Natural killer cell (primary cell): ENCODE measurements at regions not wholly inside any gene's neighbourhood (a gene's known extent, or its start where the extent isn't known, plus 50 kb on each side); places are given as distances from the start of the nearest gene placed in this dataset.

ENCODE experiments used
- ATAC-seq, 3 donors: fragments of 150-1000 bp in 2 of 3; fragments of 200-7000 bp in 1 of 3; cut with Tn5 transposase; 1 replicate in 1 of 3; 2 replicates in 2 of 3; pipeline ENCODE4 v1.10.0; 2021; ENCODE audit warnings: mild to moderate bottlenecking in 2 of 3, moderate library complexity in 2 of 3
- DNase-seq, 2 donors: peaks; one replicate each; pipeline versions ENCODE4 v3.0.0 to v3.0.0-alpha.2; 2013 to 2021; ENCODE audit warnings: mixed read lengths in 1 of 2
- H3K27ac ChIP-seq: one replicate; pipeline ENCODE4 v1.5.1; 2013; ENCODE audit warnings: mild to moderate bottlenecking, low read length
- H3K27me3 ChIP-seq: one replicate; pipeline ENCODE4 v1.6.1; 2013; ENCODE audit warnings: low read length; ENCODE audit not compliant: control insufficient read depth, insufficient read depth
- H3K36me3 ChIP-seq: one replicate; pipeline ENCODE4 v1.6.1; 2013; ENCODE audit warnings: low read length; ENCODE audit not compliant: control insufficient read depth, insufficient read depth
- H3K4me1 ChIP-seq: one replicate; pipeline ENCODE4 v1.6.1; 2013; ENCODE audit warnings: low read length; ENCODE audit not compliant: control insufficient read depth, insufficient read depth
- H3K4me3 ChIP-seq: one replicate; pipeline ENCODE4 v1.5.1; 2013; ENCODE audit warnings: low read length
- H3K9me3 ChIP-seq: one replicate; pipeline ENCODE4 v1.6.1; 2013; ENCODE audit warnings: low read length; ENCODE audit not compliant: control insufficient read depth, insufficient read depth
- H3K27ac Mint-ChIP-seq, 2 donors: one replicate each; pipeline ENCODE4 v1.8.0; 2022; ENCODE audit warnings: mild to moderate bottlenecking in 2 of 2, mixed read lengths in 2 of 2, moderate library complexity in 1 of 2
- H3K27me3 Mint-ChIP-seq, 2 donors: one replicate each; pipeline ENCODE4 v1.8.0; 2022; ENCODE audit warnings: low read depth in 2 of 2, mixed read lengths in 2 of 2
- H3K36me3 Mint-ChIP-seq: one replicate; pipeline ENCODE4 v1.8.0; 2022; ENCODE audit warnings: mixed read lengths
- H3K4me1 Mint-ChIP-seq, 2 donors: one replicate each; pipeline ENCODE4 v1.8.0; 2022; ENCODE audit warnings: mixed read lengths in 2 of 2
- H3K4me3 Mint-ChIP-seq: one replicate; pipeline ENCODE4 v1.8.0; 2022; ENCODE audit warnings: mild to moderate bottlenecking, moderate library complexity, mixed read lengths
- H3K9me3 Mint-ChIP-seq, 2 donors: one replicate each; pipeline ENCODE4 v1.8.0; 2022; ENCODE audit warnings: mixed read lengths in 2 of 2
- WGBS: methylation state at CpG from one replicate; pipeline ENCODE4 v1.1.7; 2013; ENCODE audit warnings: missing lambda C conversion rate; ENCODE audit not compliant: insufficient coverage; 5-methylcytosine and 5-hydroxymethylcytosine counted together
- intact Hi-C: fragments of 100-400 bp; cut with micrococcal nuclease; formaldehyde crosslinking; loops from one replicate; pipeline ENCODE4 v1.14.2; 2022
- TF ChIP-seq, protein P1 (sequence below): fragments of 200-600 bp; IDR thresholded peaks from one replicate; pipeline ENCODE4 v1.8.0; 2022; ENCODE audit warnings: antibody characterized with exemption

DNA sequence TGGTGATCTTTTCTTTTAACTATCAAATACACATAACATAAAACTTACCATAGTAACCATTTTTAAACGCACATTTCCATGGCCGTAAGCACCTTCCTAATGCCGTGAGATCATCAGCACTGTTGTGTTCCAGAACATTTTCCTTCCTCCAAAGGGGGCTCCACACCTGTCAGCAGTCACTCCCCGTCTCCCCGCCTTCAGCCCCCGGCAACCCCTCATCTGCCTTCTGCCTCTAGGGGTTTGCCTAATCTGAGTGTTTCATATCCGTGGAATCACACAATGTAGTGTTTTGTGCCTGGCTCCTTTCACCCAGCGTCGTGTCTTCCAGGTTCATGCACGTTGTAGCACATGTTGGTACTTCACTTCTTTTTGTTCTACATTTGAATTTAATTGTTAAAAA is 350.1 kb upstream of the TNRC6C start:
- whole genome bisulfite sequencing, result 96% methylated on average over 7 of the region's 10 CpGs
- Histone ChIP-seq H3K4me1 (peaks cover 21% of the 10 kb centered on the region), H3K27ac (no peak overlapping the region), H3K27me3 (no peaks in the 10 kb centered on the region), H3K36me3 (no peaks in the 10 kb centered on the region), H3K9me3 (no peaks in the 10 kb centered on the region), H3K4me3 (no peak overlapping the region)
- Mint-ChIP-seq H3K27me3 (no peaks in the 10 kb centered on the region), H3K4me3 (no peak overlapping the region), H3K9me3 (no peaks in the 10 kb centered on the region), H3K27ac (no peak overlapping the region), H3K36me3 (no peaks in the 10 kb centered on the region), H3K4me1 (peaks cover 25 to 32% of the 10 kb centered on the region in 2 donors)
- no peak for ATAC-seq
- intact Hi-C loops, result no loop called here
- no peak for DNase-seq
- TF ChIP-seq, protein P1, sequence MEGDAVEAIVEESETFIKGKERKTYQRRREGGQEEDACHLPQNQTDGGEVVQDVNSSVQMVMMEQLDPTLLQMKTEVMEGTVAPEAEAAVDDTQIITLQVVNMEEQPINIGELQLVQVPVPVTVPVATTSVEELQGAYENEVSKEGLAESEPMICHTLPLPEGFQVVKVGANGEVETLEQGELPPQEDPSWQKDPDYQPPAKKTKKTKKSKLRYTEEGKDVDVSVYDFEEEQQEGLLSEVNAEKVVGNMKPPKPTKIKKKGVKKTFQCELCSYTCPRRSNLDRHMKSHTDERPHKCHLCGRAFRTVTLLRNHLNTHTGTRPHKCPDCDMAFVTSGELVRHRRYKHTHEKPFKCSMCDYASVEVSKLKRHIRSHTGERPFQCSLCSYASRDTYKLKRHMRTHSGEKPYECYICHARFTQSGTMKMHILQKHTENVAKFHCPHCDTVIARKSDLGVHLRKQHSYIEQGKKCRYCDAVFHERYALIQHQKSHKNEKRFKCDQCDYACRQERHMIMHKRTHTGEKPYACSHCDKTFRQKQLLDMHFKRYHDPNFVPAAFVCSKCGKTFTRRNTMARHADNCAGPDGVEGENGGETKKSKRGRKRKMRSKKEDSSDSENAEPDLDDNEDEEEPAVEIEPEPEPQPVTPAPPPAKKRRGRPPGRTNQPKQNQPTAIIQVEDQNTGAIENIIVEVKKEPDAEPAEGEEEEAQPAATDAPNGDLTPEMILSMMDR, result no peak

GRCh38 chr17:77609553-77610517 is 348.7 kb upstream of the TNRC6C start:
- H3K27me3 ChIP-seq, result no peaks in the 10 kb centered on the region
- Mint-ChIP-seq H3K9me3 (no peaks in the 10 kb centered on the region), H3K36me3 (no peaks in the 10 kb centered on the region), H3K4me1 (peaks cover 25 to 32% of the 10 kb centered on the region in 2 donors), H3K27me3 (peaks cover 0 to 4% of the 10 kb centered on the region in 2 donors), H3K27ac (peak overlapping the region; percentile 62 to 87), H3K4me3 (peak overlapping the region; percentile 87)
- no peaks in the 10 kb centered on the region for H3K9me3 ChIP-seq
- peak overlapping the region; percentile 20 for H3K4me3 ChIP-seq
- peaks cover 21% of the 10 kb centered on the region for H3K4me1 ChIP-seq
- intact Hi-C loops, result no loop called here
- TF ChIP-seq, protein P1, result no peak
- H3K27ac ChIP-seq, result peak overlapping the region; percentile 32
- 54% methylated on average over 25 of the region's 26 CpGs for WGBS
- no peaks in the 10 kb centered on the region for H3K36me3 ChIP-seq
- peak; percentile 18 to 84 for DNase-seq
- peak; percentile 56 to 87 (median 86) for ATAC-seq

DNA sequence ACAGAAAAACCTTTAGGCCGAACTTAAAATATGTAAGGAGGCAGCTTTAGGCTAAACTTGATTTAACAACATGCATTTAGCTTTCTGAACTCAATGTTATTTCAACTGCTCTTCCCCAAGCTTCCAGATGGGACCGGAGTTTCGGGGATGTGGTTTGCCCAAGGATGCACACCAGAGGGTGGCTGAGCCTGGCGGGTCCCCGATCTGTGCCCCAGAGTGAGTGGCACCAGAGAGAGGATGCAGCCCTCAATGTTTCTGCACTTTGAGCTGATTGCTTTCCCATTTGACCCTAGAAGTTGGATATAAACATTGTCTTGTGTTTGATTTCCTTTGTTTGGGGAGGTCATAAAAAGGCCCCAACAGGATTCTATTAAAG is 348.0 kb upstream of the TNRC6C start:
- Histone ChIP-seq H3K27ac (peak overlapping the region; percentile 32), H3K27me3 (no peaks in the 10 kb centered on the region), H3K4me3 (peak overlapping the region; percentile 20), H3K4me1 (peaks cover 21% of the 10 kb centered on the region), H3K9me3 (no peaks in the 10 kb centered on the region), H3K36me3 (no peaks in the 10 kb centered on the region)
- peak in 1 of 2 donors; percentile 14 for DNase-seq
- Mint-ChIP-seq H3K4me3 (peak overlapping the region; percentile 87), H3K9me3 (no peaks in the 10 kb centered on the region), H3K36me3 (no peaks in the 10 kb centered on the region), H3K27ac (peak overlapping the region; percentile 62 to 87), H3K27me3 (peaks cover 0 to 4% of the 10 kb centered on the region in 2 donors), H3K4me1 (peaks cover 25 to 32% of the 10 kb centered on the region in 2 donors)
- WGBS, result 31% methylated on average over 5 of the region's 5 CpGs
- intact Hi-C loops, result no loop called here
- TF ChIP-seq, protein P1, result no peak
- ATAC-seq, result peak in 2 of 3 donors; percentile 39 to 49
